ENCODE measurements at regions not wholly inside any gene's neighbourhood (a gene's known extent, or its start where the extent isn't known, plus 50 kb on each side); places are given as distances from the start of the nearest gene placed in this dataset.

DNA sequence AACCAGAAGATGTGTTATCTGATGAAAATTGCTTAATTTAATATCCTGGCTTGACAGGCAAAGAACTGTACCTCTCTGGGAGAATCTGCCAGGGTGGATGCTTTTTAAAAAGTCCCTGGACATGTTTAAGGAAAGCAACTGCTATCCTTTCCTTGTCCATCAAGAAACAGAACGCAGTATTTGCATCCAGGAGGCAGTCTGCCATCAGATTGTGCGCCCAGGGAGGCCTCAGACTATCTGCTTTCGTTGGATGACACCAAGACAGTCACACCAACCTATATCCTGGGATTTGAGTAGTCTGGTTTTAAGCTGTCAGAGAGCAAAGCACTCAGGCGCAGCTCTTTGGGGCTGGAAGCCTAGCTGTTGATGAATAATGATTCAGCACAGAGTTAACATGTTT, 121.9 kb downstream of the TBX5 start:
- TF ChIP-seq, protein P1, sequence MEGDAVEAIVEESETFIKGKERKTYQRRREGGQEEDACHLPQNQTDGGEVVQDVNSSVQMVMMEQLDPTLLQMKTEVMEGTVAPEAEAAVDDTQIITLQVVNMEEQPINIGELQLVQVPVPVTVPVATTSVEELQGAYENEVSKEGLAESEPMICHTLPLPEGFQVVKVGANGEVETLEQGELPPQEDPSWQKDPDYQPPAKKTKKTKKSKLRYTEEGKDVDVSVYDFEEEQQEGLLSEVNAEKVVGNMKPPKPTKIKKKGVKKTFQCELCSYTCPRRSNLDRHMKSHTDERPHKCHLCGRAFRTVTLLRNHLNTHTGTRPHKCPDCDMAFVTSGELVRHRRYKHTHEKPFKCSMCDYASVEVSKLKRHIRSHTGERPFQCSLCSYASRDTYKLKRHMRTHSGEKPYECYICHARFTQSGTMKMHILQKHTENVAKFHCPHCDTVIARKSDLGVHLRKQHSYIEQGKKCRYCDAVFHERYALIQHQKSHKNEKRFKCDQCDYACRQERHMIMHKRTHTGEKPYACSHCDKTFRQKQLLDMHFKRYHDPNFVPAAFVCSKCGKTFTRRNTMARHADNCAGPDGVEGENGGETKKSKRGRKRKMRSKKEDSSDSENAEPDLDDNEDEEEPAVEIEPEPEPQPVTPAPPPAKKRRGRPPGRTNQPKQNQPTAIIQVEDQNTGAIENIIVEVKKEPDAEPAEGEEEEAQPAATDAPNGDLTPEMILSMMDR (IDR thresholded peaks at IDR 0.05): no peak
- no peak for TF ChIP-seq POLR2A (IDR thresholded peaks at IDR 0.05)

Measured in heart left ventricle (tissue), 13 donors.